Astrocyte of the spinal cord (primary cell): ENCODE measurements at regions not wholly inside any gene's neighbourhood (a gene's known extent, or its start where the extent isn't known, plus 50 kb on each side); places are given as distances from the start of the nearest gene placed in this dataset.

ENCODE experiments used
- DNase-seq: peaks from one replicate; pipeline ENCODE4 v3.0.0; 2011; ENCODE audit warnings: low read depth, low spot score
- H3K4me3 ChIP-seq: 2 replicates; pipeline ENCODE4 v1.5.1; 2011; ENCODE audit warnings: low read depth, mild to moderate bottlenecking, low read length, moderate library complexity
- in situ Hi-C: cut with HindIII; loops from 2 replicates; pipeline ENCODE4 v1.10.0; 2017; ENCODE audit warnings: low sequenced_read_pairs
- TF ChIP-seq, protein P1 (sequence below): IDR thresholded peaks from 2 replicates; pipeline ENCODE4 v1.5.1; 2012; ENCODE audit warnings: low read depth, mild to moderate bottlenecking, low read length, inconsistent platforms

DNA sequence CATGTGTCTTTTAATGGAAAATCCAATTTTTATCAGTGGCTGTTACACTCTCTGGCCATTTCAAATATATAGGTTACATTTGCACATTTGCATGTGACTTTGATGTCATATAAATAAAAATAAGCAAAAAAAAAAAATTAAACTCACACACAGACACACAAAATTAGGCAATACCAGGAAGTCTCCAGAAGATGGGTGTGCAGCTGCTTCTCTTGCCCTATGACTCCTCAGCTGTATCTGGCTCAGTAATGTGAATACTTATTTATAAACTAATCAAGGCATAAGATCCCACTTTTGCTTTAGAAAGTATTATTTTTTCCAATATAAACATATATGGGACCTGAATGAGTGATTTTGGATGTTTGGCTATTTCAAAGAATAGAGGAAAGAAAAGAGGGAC is 461.1 kb downstream of the LRIG3 start:
- no peak overlapping the region for H3K4me3 ChIP-seq
- TF ChIP-seq, protein P1, sequence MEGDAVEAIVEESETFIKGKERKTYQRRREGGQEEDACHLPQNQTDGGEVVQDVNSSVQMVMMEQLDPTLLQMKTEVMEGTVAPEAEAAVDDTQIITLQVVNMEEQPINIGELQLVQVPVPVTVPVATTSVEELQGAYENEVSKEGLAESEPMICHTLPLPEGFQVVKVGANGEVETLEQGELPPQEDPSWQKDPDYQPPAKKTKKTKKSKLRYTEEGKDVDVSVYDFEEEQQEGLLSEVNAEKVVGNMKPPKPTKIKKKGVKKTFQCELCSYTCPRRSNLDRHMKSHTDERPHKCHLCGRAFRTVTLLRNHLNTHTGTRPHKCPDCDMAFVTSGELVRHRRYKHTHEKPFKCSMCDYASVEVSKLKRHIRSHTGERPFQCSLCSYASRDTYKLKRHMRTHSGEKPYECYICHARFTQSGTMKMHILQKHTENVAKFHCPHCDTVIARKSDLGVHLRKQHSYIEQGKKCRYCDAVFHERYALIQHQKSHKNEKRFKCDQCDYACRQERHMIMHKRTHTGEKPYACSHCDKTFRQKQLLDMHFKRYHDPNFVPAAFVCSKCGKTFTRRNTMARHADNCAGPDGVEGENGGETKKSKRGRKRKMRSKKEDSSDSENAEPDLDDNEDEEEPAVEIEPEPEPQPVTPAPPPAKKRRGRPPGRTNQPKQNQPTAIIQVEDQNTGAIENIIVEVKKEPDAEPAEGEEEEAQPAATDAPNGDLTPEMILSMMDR = no peak
- DNase-seq = no peak
- in situ Hi-C loops = no loop called here

DNA sequence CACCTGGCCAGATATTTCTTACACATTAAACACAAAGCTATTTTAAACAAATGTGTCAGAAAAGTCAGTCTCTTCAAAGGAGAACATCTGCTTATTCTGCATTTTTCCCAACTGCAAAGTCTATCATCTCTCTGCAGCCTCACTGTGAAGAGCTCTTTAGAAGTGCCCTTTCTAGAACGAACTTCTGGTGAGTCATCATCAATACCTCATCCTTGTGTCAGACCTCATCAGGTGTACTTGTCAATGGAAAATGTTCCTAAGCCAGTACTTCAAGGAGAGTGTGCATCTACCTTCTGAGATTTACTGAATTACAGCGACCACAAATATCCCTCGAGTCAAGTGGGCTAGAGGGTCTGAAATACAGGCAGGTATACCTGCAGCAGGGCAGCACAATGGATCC is 457.3 kb downstream of the LRIG3 start:
- no peak for DNase-seq
- TF ChIP-seq, protein P1 = no peak
- in situ Hi-C loops = no loop called here
- H3K4me3 ChIP-seq = no peak overlapping the region

DNA sequence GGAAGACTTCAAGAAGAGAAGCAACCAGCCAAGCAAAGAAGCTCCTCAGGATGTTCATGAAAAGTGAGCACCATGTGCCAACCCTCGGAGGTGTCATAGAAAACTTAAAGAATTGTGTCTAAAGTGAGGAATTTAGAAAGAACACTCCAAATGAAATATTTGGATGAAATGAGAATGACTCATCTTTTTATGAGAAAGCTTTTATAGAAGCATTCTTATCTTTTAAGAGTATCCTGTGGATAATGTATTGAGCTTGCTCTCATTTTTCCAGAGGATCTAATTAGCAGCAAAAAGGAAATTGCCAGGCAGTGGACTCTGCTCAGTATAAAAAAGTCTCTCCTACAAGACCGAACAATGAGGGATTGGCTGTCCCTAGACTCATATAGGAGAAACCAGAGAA is 454.9 kb downstream of the LRIG3 start:
- no peak for DNase-seq
- no peak overlapping the region for H3K4me3 ChIP-seq
- TF ChIP-seq, protein P1 = no peak
- in situ Hi-C loops = no loop called here

DNA sequence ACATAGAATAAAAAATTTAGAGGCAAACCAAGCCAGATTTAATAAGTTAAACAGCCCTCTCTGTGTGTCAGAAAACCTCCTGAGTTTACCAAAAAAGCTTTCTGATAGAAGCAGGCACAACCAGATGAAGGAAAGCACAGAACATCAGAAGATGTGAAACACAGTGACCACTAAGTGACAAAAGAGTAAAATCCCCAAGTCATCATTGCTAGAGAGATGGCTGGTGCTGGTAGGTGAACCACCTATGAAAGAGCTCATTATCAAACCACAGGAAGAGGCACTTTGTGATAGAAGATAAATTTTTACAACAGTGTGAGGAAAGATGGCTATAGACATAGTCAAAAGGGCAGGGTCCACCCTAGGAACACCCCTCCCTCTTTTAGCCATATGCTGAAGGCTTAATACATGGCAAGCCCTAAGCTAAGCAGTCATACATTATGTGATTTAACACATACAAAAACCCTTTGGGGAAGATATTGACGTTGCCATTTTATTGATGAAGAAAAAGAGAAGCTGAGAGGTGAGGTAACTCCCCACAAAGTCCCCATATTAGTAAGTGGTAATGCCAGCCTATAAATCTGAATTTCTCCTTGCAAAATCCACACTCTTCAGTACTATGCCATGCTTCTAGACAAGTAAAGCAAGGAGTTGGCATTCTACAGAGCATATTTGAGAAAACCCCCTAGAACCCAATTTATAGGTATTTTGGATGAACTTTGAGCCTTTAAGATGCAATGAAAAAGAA is 449.9 kb downstream of the LRIG3 start:
- in situ Hi-C loops = no loop called here
- H3K4me3 ChIP-seq = no peak overlapping the region
- DNase-seq = no peak
- TF ChIP-seq, protein P1 = no peak

DNA sequence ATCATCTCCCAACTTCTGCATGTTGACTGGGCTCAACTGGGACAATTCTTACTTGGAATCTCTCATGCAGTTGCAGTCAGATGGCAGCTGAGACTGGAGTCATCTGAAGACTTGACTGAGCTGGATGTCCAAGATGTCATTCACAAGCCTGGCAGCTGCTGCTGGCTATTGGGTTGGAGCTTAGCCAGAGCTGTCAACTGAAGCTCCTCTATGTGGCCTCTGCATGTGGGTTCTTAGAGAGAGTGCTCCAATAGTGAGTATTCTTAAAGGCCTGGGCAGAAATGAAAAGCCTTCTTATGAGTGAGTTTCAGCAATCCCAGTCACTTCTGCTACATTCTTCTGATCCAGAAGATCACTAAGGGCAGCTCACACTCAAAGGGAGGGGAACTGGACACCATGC is 440.9 kb downstream of the LRIG3 start:
- H3K4me3 ChIP-seq = no peak overlapping the region
- no peak for DNase-seq
- TF ChIP-seq, protein P1 = no peak
- in situ Hi-C loops = no loop called here

DNA sequence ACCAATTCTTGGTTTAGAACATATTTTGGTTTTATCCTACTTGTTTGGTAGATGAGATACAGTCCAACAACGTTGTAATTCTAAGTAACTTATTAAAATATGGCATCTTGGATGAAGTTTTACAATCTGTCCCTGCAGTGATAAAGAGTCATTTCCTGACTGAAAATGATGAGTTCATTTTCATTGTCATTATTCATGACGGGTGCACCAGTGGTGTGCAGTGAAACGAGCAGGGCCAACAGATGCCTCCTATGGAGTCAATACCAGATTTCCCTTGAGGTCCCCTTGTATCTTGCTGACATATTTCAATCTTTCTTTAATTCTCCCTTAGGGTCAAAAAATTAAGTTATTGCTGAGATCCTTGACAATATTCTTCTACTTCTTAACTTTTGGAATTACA is 438.5 kb downstream of the LRIG3 start:
- TF ChIP-seq, protein P1 = no peak
- no peak for DNase-seq
- in situ Hi-C loops = no loop called here
- no peak overlapping the region for H3K4me3 ChIP-seq
